GM21360 (cell line): ENCODE measurements at regions not wholly inside any gene's neighbourhood (a gene's known extent, or its start where the extent isn't known, plus 50 kb on each side); places are given as distances from the start of the nearest gene placed in this dataset.

Source experiments
- ATAC-seq: cut with Tn5 transposase; IDR thresholded peaks from one replicate; pipeline ENCODE4 v1.9.1; 2021; ENCODE audit warnings: mild to moderate bottlenecking, moderate library complexity; ENCODE audit not compliant: unreplicated experiment

DNA sequence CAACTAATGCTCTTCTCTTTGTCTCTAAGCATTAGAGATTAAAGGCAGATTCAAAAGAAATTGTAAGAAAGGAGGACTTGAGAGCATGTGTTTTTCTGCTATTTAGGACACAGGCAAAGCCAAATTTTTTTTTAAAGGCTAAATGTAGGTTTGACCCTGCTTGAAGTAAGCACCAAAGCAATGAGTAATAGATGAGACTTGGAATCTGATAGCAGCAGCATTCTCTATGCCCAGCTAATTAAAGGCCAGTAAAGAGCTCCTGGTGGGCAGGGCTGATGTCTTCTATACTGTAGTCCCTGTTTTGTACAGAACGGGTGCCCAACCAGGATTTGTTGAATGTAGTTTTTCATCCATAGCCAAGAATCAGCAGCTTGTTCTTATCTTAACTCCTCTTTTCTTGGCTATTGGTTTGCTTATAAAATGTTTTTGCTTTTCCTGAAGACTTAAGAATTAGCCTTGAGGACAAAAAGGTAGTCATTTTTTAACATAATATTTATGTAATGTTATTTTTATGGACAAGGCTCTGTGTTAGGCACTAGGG lies 179.6 kb downstream of the LMO4 start:
- ATAC-seq: no peak

DNA sequence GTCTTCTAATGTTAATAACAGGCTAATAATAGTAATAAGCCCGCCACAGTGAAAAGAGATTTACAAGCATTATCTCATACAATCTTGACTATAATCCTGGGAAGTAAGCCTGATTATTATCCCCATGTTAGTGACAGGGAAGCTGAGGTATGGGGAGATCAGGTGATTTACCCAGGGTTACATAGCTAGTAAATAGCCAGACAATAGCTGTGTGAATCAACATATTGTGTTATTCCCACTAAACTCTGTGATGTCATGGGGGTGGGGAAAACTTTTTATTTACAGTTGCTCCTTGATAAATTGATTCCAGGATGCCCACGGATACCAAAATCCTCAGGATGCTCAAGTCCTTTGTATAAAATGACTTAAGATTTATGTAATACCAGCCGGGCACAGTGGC lies 181.9 kb downstream of the LMO4 start:
- no peak for ATAC-seq

GRCh38 chr1:87511449-87511848 lies 182.8 kb downstream of the LMO4 start:
- ATAC-seq: no peak

DNA sequence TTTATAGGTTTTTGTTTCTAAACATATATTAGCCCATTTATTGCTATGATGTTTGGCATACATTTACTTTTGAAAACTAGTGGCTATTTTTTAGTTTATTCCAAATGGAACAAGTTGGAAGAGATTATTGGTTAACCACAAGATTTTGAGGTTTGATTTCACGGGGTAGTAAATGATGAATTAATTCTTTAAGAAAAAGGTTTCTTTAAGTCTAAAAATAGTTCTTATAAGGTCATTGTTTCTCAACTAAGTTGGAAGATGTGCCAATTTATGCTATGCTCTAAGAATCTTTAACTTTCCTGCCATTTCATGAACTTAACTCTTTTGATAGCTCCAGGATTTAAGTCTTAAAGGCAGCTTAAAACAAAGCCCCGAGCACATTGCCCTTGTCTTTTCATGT lies 183.8 kb downstream of the LMO4 start:
- ATAC-seq: no peak

DNA sequence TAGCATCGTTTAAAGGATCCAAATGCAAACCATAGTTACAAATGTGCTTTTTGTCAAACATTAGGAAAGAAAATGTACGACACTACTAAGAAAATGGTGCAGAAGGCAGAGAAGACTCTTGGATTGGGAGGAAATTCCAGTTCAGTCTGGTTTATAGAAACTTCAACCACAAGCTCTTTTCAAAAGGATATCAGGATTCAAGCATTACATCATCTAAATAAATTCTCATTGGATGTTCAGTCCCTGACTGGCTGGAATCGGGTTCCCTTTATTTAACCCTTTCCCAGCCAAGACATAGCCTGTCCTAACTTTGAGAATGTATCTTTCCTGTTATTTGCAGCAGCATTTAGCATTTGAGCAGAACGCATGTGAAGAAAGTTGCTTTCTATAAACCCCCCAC lies 184.6 kb downstream of the LMO4 start:
- no peak for ATAC-seq

GRCh38 chr1:87513966-87514660 lies 185.4 kb downstream of the LMO4 start:
- ATAC-seq: no peak

DNA sequence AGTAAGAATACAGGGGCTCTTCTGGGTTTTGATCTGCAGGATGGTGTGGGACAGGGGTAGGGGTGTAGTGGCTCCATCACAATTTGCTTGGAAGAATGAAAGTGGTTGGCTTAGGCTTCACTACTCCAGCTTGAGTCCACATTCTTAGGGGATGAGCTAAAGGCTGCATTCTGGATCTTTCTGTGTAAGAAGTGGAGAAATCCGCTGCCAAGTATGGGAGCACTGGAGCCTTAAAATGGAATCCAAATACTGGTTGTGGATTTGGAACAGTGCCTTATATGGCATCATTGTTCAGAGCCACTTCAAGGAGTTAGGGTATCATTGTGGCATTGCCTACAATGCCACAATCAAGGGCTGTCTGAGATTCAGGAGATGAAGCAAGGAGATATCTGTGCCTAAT lies 187.1 kb downstream of the LMO4 start:
- no peak for ATAC-seq

GRCh38 chr1:87518794-87519193 lies 190.1 kb downstream of the LMO4 start:
- no peak for ATAC-seq

GRCh38 chr1:87521452-87521851 lies 192.8 kb downstream of the LMO4 start:
- ATAC-seq: no peak

GRCh38 chr1:87523466-87523865 lies 194.8 kb downstream of the LMO4 start:
- no peak for ATAC-seq

GRCh38 chr1:87524021-87524754 lies 195.5 kb downstream of the LMO4 start:
- ATAC-seq: no peak

- ATAC-seq: no peak
Measured at GRCh38 chr1:87528754-87529517, 200.3 kb downstream of the LMO4 start.

DNA sequence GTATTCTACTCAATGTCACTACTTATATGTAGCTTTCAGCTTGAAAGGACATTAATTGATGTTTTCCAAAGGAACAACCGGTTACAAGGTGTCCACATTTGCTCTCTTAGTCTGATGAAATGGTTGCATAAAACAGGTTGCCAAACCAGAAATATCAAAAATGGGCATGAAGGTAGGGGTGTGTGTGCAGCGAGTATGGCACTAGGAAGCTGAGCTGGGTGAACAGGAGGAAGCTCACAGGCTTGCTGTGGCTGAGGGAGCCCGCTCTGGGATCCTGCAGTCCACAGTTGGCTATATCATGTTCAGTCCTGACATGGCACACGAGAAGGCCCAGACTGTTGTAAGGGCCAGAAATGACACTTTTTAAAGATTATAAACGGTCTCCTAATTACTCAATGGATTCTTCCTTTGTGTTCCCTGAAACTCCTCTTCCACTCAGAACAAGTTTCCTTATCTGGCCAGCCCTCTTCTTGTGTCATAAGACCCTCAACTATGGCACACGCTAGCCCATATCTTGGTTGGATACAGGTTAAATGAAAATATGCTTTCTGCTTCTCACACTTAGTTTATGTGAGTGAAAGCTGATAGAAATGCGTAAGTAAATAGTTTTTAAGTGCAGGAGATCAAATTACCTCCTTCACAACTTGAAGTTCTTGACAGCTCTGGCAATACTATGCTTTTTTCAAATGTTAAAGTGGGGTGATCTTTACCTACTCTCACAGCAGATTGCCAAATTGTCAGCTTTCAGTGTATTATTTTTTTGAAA lies 201.5 kb downstream of the LMO4 start:
- ATAC-seq: no peak

GRCh38 chr1:87535551-87535950 lies 206.9 kb downstream of the LMO4 start:
- ATAC-seq: no peak

DNA sequence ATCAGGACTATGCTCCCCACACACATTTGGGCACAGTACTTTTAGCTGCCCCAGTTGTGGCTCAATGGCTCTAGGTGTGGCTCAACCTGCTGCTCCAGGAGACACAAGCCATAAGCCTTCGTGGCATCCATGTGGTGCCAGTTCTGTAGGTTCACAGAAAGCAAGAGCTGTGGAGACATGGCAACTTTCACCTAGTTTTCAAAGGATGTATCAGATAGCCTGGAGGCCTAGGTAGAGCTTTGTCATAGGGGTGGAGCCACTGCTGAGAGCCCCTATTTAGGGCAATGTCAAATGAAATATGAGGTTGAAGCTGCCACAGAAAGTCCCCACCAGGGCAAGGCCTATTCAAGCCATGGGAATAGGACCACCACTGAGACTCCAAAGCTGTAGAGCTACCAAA lies 210.5 kb downstream of the LMO4 start:
- ATAC-seq: no peak

DNA sequence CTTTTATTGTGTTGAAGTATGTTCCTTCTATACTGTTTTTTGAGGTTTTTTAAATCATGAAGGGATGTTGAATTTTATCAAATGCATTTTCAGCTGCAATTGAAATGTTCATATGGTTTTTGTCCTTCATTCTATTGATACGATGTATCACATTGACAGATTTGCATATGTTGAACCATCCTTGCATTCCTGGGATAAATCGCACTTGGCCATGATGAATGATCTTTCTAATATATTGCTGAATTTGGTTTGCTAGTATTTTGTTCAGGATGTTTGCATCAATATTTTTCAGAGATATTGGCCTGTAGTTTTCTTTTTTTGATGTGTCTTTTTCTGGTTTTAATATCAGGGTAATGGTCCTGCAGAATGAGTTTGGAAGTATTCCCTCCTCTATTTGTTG lies 214.0 kb downstream of the LMO4 start:
- ATAC-seq: no peak

DNA sequence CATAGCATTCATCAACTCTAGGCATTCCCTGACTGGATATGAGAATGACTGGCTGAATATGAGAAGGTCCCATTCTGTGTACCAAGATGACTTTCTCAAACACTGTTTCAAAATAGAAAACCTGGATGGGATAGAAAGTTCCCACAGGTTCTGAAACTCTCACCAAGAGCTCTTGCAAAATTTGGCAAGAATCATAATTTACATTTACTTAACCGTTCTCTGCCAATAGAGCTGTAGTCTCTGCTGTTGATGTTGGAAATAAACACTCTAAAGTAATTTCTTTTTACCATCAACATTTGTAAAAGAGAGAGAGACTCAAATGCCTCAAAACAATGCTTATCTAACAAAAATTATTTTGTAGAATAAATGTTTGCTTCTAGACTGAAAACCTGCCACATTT lies 221.1 kb downstream of the LMO4 start:
- ATAC-seq: no peak

DNA sequence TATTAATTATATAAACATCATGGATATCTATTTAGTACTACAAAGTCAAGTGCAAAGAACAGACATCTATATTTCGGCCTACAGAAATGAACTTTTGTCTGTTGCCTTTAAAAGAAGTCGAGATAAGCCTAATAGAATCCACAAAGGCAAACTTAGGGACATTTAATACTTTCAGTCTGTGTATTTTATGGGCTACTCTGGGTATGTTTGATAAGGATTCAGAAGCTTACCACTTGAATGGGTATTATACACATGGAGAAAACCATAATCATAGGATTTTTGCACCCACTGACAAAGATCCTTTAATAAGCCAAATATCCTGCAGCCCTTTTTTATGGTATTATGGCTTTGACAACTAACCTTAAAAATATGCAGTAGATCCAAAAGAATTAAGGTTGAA lies 224.8 kb downstream of the LMO4 start:
- ATAC-seq: no peak

DNA sequence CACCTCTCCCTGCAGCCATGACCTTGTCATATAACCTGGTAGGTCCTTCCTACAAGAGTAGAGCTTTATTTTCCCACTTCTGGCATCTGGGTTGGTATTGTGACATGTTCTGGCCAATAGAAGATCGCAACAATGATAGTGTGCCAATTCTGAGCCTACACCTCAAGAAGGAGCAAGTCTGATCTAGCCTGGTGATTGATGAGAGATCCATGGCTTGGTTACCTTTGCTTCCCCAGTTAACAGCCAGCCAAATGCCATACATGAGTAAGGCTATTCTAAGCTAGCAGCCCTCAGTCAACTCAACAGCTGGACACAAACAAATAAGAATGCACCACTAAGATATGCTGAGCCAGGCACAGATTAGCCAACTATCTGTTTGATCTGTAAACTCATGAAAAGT lies 226.7 kb downstream of the LMO4 start:
- ATAC-seq: no peak

DNA sequence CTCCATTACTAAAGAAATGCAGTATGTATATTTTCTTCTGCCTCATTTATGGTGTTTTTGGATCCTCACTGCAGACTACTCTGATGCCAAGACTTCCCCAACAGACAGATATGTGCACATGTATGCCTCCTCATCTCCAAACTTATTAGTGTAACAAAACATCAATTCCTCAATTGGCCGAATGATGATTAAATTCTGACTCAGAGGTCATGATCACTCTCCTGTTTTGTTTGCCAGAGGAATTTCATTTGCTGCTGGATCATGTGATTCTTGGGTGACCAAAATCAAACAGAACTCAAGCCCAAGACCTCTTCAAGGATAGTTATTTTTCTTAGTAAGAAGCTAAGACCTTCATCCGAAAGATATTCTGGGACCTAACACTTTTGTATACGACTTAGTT lies 227.6 kb downstream of the LMO4 start:
- no peak for ATAC-seq

GRCh38 chr1:87558921-87559320 lies 230.2 kb downstream of the LMO4 start:
- no peak for ATAC-seq
